ENCODE measurements at regions not wholly inside any gene's neighbourhood (a gene's known extent, or its start where the extent isn't known, plus 50 kb on each side); places are given as distances from the start of the nearest gene placed in this dataset.

GRCh38 chr16:85557083-85557970 is 55.8 kb upstream of the GSE1 start (continued):
- TF ChIP-seq, protein P1, sequence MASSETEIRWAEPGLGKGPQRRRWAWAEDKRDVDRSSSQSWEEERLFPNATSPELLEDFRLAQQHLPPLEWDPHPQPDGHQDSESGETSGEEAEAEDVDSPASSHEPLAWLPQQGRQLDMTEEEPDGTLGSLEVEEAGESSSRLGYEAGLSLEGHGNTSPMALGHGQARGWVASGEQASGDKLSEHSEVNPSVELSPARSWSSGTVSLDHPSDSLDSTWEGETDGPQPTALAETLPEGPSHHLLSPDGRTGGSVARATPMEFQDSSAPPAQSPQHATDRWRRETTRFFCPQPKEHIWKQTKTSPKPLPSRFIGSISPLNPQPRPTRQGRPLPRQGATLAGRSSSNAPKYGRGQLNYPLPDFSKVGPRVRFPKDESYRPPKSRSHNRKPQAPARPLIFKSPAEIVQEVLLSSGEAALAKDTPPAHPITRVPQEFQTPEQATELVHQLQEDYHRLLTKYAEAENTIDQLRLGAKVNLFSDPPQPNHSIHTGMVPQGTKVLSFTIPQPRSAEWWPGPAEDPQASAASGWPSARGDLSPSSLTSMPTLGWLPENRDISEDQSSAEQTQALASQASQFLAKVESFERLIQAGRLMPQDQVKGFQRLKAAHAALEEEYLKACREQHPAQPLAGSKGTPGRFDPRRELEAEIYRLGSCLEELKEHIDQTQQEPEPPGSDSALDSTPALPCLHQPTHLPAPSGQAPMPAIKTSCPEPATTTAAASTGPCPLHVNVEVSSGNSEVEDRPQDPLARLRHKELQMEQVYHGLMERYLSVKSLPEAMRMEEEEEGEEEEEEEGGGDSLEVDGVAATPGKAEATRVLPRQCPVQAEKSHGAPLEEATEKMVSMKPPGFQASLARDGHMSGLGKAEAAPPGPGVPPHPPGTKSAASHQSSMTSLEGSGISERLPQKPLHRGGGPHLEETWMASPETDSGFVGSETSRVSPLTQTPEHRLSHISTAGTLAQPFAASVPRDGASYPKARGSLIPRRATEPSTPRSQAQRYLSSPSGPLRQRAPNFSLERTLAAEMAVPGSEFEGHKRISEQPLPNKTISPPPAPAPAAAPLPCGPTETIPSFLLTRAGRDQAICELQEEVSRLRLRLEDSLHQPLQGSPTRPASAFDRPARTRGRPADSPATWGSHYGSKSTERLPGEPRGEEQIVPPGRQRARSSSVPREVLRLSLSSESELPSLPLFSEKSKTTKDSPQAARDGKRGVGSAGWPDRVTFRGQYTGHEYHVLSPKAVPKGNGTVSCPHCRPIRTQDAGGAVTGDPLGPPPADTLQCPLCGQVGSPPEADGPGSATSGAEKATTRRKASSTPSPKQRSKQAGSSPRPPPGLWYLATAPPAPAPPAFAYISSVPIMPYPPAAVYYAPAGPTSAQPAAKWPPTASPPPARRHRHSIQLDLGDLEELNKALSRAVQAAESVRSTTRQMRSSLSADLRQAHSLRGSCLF (CRISPR knock-in tag; IDR thresholded peaks at IDR 0.05; ENCODE audit: borderline replicate concordance): no peak
- no peak for TF ChIP-seq ZNF546 (CRISPR knock-in tag; conservative IDR thresholded peaks at IDR 0.05)
- TF ChIP-seq MTF1 (CRISPR knock-in tag; IDR thresholded peaks at IDR 0.05): no peak
- no peak for TF ChIP-seq ZNF761 (CRISPR knock-in tag; conservative IDR thresholded peaks at IDR 0.05)
- TF ChIP-seq ZNF446 (CRISPR knock-in tag; IDR thresholded peaks at IDR 0.05): no peak
- no peak for TF ChIP-seq SP4 (CRISPR knock-in tag; IDR thresholded peaks at IDR 0.05)
- TF ChIP-seq THRA (CRISPR knock-in tag; IDR thresholded peaks at IDR 0.05; ENCODE audit: borderline replicate concordance): peak; percentile 70
- no peak for TF ChIP-seq ZBTB42 (CRISPR knock-in tag; IDR thresholded peaks at IDR 0.05)
- TF ChIP-seq ZNF354B (CRISPR knock-in tag; IDR thresholded peaks at IDR 0.05): no peak
- no peak for TF ChIP-seq RFX5 (IDR thresholded peaks at IDR 0.05; ENCODE audit: low read depth, low read length)
- TF ChIP-seq, protein P2, sequence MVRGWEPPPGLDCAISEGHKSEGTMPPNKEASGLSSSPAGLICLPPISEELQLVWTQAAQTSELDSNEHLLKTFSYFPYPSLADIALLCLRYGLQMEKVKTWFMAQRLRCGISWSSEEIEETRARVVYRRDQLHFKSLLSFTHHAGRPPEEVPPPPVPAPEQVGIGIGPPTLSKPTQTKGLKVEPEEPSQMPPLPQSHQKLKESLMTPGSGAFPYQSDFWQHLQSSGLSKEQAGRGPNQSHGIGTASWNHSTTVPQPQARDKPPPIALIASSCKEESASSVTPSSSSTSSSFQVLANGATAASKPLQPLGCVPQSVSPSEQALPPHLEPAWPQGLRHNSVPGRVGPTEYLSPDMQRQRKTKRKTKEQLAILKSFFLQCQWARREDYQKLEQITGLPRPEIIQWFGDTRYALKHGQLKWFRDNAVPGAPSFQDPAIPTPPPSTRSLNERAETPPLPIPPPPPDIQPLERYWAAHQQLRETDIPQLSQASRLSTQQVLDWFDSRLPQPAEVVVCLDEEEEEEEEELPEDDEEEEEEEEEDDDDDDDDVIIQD (CRISPR knock-in tag; IDR thresholded peaks at IDR 0.05; ENCODE audit: low read depth): no peak
- no peak for TF ChIP-seq SNRNP70 (IDR thresholded peaks at IDR 0.05; ENCODE audit: low read depth, low read length)
- no peak for TF ChIP-seq ZNF17 (CRISPR knock-in tag; IDR thresholded peaks at IDR 0.05)
- TF ChIP-seq TBP (CRISPR knock-in tag; IDR thresholded peaks at IDR 0.05): no peak
- TF ChIP-seq, protein P3, sequence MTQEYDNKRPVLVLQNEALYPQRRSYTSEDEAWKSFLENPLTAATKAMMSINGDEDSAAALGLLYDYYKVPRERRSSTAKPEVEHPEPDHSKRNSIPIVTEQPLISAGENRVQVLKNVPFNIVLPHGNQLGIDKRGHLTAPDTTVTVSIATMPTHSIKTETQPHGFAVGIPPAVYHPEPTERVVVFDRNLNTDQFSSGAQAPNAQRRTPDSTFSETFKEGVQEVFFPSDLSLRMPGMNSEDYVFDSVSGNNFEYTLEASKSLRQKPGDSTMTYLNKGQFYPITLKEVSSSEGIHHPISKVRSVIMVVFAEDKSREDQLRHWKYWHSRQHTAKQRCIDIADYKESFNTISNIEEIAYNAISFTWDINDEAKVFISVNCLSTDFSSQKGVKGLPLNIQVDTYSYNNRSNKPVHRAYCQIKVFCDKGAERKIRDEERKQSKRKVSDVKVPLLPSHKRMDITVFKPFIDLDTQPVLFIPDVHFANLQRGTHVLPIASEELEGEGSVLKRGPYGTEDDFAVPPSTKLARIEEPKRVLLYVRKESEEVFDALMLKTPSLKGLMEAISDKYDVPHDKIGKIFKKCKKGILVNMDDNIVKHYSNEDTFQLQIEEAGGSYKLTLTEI (CRISPR knock-in tag; conservative IDR thresholded peaks at IDR 0.05): no peak
- peak; percentile 43; the same call in 1 of the 2 replicates for TF ChIP-seq ZNF263 (CRISPR knock-in tag; IDR thresholded peaks at IDR 0.05)
- TF ChIP-seq ZNF678 (CRISPR knock-in tag; IDR thresholded peaks at IDR 0.05): no peak
- TF ChIP-seq ZNF451 (CRISPR knock-in tag; IDR thresholded peaks at IDR 0.05): no peak
- no peak for TF ChIP-seq GATA4 (IDR thresholded peaks at IDR 0.05; ENCODE audit: borderline replicate concordance, low read depth)
- no peak for TF ChIP-seq POLR2A (IDR thresholded peaks at IDR 0.05; ENCODE audit: insufficient read depth in 1 of 2, low read depth in 2 of 2, low read length in 2 of 2)
- TF ChIP-seq ZNF562 (CRISPR knock-in tag; IDR thresholded peaks at IDR 0.05; ENCODE audit: borderline replicate concordance): no peak
- TF ChIP-seq ZNF20 (CRISPR knock-in tag; IDR thresholded peaks at IDR 0.05): no peak
